ENCODE measurements at regions not wholly inside any gene's neighbourhood (a gene's known extent, or its start where the extent isn't known, plus 50 kb on each side); places are given as distances from the start of the nearest gene placed in this dataset.

DNA sequence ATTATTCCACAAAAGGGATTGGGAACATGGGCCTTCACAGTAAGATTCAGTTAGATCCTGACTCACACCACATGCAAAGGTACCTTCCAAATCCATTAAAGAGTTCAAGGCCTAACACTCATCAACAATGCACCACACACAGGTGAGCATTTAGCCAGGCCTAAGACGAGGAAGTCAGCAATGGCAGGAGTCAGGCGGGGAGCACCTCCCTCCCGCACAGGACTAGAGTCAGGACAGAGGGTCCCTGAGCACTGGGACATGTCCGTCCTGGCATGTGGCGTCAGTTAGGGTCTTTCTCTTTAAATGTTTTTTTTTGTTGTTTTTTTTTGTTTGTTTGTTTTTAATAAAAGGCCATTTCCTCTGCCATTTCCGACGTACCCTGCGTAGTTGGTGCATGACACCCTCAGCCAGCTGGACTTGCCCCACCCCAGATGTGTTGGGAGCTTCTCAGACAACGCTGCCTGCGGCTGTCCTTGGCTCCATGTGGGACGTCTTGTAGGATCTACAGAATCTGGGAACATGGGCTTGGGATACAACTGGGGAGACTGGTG is 1458.6 kb downstream of the BRD1 start:
- H3K27ac ChIP-seq (ENCODE audit: low read depth, low read length) = no peak overlapping the region
- no peaks in the 10 kb centered on the region for H3K4me1 Mint-ChIP-seq
- ChIA-PET CTCF (no interaction called here), POLR2A (no interaction called here)
- no peak overlapping the region for H3K27ac Mint-ChIP-seq
- H3K4me1 ChIP-seq (ENCODE audit: insufficient read depth, low read length) = no peaks in the 10 kb centered on the region
- no peak for DNase-seq
- no peaks in the 10 kb centered on the region for H3K36me3 ChIP-seq (ENCODE audit: insufficient read depth, low read length)
- no peaks in the 10 kb centered on the region for H3K36me3 Mint-ChIP-seq
- no peaks in the 10 kb centered on the region for H3K27me3 ChIP-seq (ENCODE audit: insufficient read depth, low read length, poor library complexity, severe bottlenecking)
- H3K27me3 Mint-ChIP-seq = peaks cover 7 to 10% of the 10 kb centered on the region in 2 donors
- H3K4me3 Mint-ChIP-seq = no peak overlapping the region
- no peaks in the 10 kb centered on the region for H3K9me3 Mint-ChIP-seq
- no peak overlapping the region for H3K4me3 ChIP-seq (ENCODE audit: low read length)
- H3K9me3 ChIP-seq (ENCODE audit: low read length) = no peaks in the 10 kb centered on the region

DNA sequence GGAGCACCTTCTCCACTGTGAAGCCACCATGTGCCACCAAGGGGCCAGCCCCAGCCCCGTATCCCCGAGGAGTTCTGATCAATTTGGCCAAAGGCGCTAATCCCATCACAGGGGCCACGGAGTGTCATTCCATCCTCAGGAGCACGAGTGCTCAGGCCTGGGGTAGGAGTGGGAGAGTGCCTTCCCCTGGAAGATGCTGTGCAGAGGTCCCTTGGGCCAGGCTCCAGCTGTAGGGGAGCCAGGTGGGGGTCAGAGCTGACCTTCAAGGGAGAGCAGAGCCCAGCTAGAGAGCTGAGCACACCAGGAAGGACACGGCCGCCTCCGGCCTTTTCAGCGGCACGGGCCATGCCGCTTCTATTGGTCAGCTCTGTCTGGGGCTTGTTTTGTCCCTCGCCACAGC is 1459.9 kb downstream of the BRD1 start:
- Mint-ChIP-seq H3K9me3 (no peaks in the 10 kb centered on the region), H3K27ac (no peak overlapping the region), H3K4me1 (no peaks in the 10 kb centered on the region), H3K4me3 (no peak overlapping the region), H3K36me3 (no peaks in the 10 kb centered on the region), H3K27me3 (peaks cover 5 to 10% of the 10 kb centered on the region in 2 donors)
- DNase-seq = no peak
- CTCF ChIA-PET = no interaction called here
- Histone ChIP-seq H3K27ac (ENCODE audit: low read depth, low read length) (no peak overlapping the region), H3K27me3 (ENCODE audit: insufficient read depth, low read length, poor library complexity, severe bottlenecking) (no peaks in the 10 kb centered on the region), H3K4me1 (ENCODE audit: insufficient read depth, low read length) (no peaks in the 10 kb centered on the region), H3K9me3 (ENCODE audit: low read length) (no peaks in the 10 kb centered on the region), H3K4me3 (ENCODE audit: low read length) (no peak overlapping the region), H3K36me3 (ENCODE audit: insufficient read depth, low read length) (no peaks in the 10 kb centered on the region)
- POLR2A ChIA-PET = no interaction called here

GRCh38 chr22:48366591-48366990 is 1461.1 kb downstream of the BRD1 start:
- Mint-ChIP-seq H3K4me1 (no peaks in the 10 kb centered on the region), H3K27ac (no peak overlapping the region), H3K9me3 (no peaks in the 10 kb centered on the region), H3K4me3 (no peak overlapping the region), H3K36me3 (no peaks in the 10 kb centered on the region), H3K27me3 (peaks cover 5 to 7% of the 10 kb centered on the region in 2 donors)
- no peaks in the 10 kb centered on the region for H3K27me3 ChIP-seq (ENCODE audit: insufficient read depth, low read length, poor library complexity, severe bottlenecking)
- CTCF ChIA-PET = no interaction called here
- no peaks in the 10 kb centered on the region for H3K36me3 ChIP-seq (ENCODE audit: insufficient read depth, low read length)
- no peak for DNase-seq
- H3K4me1 ChIP-seq (ENCODE audit: insufficient read depth, low read length) = no peaks in the 10 kb centered on the region
- H3K27ac ChIP-seq (ENCODE audit: low read depth, low read length) = no peak overlapping the region
- POLR2A ChIA-PET = no interaction called here
- no peak overlapping the region for H3K4me3 ChIP-seq (ENCODE audit: low read length)
- no peaks in the 10 kb centered on the region for H3K9me3 ChIP-seq (ENCODE audit: low read length)

DNA sequence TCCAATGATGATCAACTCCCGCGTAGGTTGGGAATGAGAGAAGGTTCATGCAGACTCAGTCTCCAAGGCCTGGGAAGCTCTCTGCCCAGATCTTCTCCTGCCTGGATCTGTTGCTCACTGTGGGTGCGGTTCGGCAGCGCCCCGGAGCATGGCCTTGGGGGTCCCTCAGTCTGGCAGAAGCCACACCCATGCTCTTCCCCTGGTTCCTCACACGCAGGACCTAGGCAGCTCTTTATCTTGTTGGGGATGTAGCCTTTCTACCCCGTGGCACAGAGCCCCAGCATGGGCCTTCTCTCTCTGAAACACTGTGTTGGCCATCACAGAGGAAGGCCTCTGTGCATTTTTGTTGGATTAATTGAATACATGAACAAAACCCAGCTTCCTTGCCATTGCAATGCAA is 1461.6 kb downstream of the BRD1 start:
- no peak overlapping the region for H3K4me3 Mint-ChIP-seq
- Histone ChIP-seq H3K9me3 (ENCODE audit: low read length) (no peaks in the 10 kb centered on the region), H3K27me3 (ENCODE audit: insufficient read depth, low read length, poor library complexity, severe bottlenecking) (no peaks in the 10 kb centered on the region), H3K4me1 (ENCODE audit: insufficient read depth, low read length) (no peaks in the 10 kb centered on the region), H3K27ac (ENCODE audit: low read depth, low read length) (no peak overlapping the region), H3K4me3 (ENCODE audit: low read length) (no peak overlapping the region), H3K36me3 (ENCODE audit: insufficient read depth, low read length) (no peaks in the 10 kb centered on the region)
- no peak overlapping the region for H3K27ac Mint-ChIP-seq
- DNase-seq = no peak
- H3K9me3 Mint-ChIP-seq = no peaks in the 10 kb centered on the region
- no peaks in the 10 kb centered on the region for H3K4me1 Mint-ChIP-seq
- ChIA-PET POLR2A (no interaction called here), CTCF (no interaction called here)
- peaks cover 5% of the 10 kb centered on the region in 2 donors for H3K27me3 Mint-ChIP-seq
- H3K36me3 Mint-ChIP-seq = no peaks in the 10 kb centered on the region

DNA sequence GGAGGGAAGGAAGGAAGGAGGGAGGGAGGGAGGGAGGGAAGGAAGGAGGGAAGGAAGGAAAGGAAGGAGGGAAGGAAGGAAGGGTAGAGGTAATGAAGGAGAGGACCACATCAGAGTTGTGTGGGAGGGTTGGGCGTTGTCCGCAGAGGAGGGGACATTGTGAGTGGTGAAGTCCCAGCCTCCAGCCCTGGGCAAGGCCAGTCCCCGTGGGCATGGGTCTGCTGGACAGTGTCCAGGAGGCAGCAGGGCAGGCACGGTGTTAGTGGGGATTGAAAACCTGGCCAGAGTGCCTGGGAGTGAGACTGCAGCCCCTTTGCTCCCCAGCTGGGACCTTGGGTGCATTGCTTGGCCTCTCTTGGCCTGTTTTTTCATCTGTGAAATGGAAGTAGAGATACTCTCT is 1462.3 kb downstream of the BRD1 start:
- H3K36me3 Mint-ChIP-seq = no peaks in the 10 kb centered on the region
- CTCF ChIA-PET = no interaction called here
- no peak overlapping the region for H3K4me3 Mint-ChIP-seq
- no peak for DNase-seq
- H3K4me1 Mint-ChIP-seq = no peaks in the 10 kb centered on the region
- H3K9me3 Mint-ChIP-seq = no peaks in the 10 kb centered on the region
- Histone ChIP-seq H3K9me3 (ENCODE audit: low read length) (no peaks in the 10 kb centered on the region), H3K4me1 (ENCODE audit: insufficient read depth, low read length) (no peaks in the 10 kb centered on the region), H3K27me3 (ENCODE audit: insufficient read depth, low read length, poor library complexity, severe bottlenecking) (no peaks in the 10 kb centered on the region), H3K27ac (ENCODE audit: low read depth, low read length) (no peak overlapping the region), H3K36me3 (ENCODE audit: insufficient read depth, low read length) (no peaks in the 10 kb centered on the region), H3K4me3 (ENCODE audit: low read length) (no peak overlapping the region)
- H3K27ac Mint-ChIP-seq = no peak overlapping the region
- peaks cover 4 to 5% of the 10 kb centered on the region in 2 donors for H3K27me3 Mint-ChIP-seq
- POLR2A ChIA-PET = no interaction called here

DNA sequence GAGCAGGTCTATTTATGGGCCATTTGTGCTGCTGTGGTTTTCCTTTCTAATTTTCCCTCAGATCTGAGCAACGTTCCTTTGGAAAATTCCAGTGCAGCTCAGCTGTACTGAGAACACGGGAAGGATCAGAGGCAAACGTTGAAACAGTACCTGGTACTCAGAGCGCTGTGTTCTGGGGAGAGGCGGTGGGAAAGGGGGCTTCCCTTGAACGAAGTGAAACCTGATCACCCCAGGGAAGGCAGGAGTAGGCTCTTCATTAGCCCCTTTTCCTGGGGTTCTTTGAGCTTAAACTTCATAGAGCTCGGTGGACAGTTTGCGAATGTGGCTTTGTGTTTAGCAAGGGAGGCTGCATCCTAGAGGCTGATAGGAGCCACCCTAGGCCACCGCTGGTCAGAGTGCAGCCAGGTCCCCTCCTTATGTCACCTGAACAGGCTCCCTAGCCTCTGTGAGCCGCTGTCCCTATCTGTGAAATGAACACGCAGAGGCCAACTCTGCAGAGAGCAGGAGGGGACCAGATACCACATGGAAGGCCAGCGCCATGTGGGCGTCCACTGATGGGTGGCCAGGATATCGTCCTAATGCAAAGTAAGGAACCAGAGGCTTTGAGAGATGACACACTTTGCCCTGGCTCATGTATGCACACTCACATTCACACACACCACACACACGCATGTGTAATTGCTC is 1464.8 kb downstream of the BRD1 start:
- no peak for DNase-seq
- CTCF ChIA-PET = no interaction called here
- H3K9me3 Mint-ChIP-seq = no peaks in the 10 kb centered on the region
- Histone ChIP-seq H3K27me3 (ENCODE audit: insufficient read depth, low read length, poor library complexity, severe bottlenecking) (no peaks in the 10 kb centered on the region), H3K4me3 (ENCODE audit: low read length) (no peak overlapping the region), H3K36me3 (ENCODE audit: insufficient read depth, low read length) (no peaks in the 10 kb centered on the region), H3K9me3 (ENCODE audit: low read length) (no peaks in the 10 kb centered on the region), H3K4me1 (ENCODE audit: insufficient read depth, low read length) (no peaks in the 10 kb centered on the region), H3K27ac (ENCODE audit: low read depth, low read length) (no peak overlapping the region)
- POLR2A ChIA-PET = no interaction called here
- no peak overlapping the region for H3K4me3 Mint-ChIP-seq
- H3K36me3 Mint-ChIP-seq = no peaks in the 10 kb centered on the region
- peaks cover 0 to 4% of the 10 kb centered on the region in 2 donors for H3K27me3 Mint-ChIP-seq
- no peak overlapping the region for H3K27ac Mint-ChIP-seq
- H3K4me1 Mint-ChIP-seq = no peaks in the 10 kb centered on the region

- no peak for DNase-seq
- Mint-ChIP-seq H3K9me3 (no peaks in the 10 kb centered on the region), H3K27ac (no peak overlapping the region), H3K4me3 (no peak overlapping the region), H3K36me3 (no peaks in the 10 kb centered on the region), H3K4me1 (no peaks in the 10 kb centered on the region), H3K27me3 (peaks cover 6 to 7% of the 10 kb centered on the region in 2 donors)
- Histone ChIP-seq H3K9me3 (ENCODE audit: low read length) (no peaks in the 10 kb centered on the region), H3K4me3 (ENCODE audit: low read length) (no peak overlapping the region), H3K27ac (ENCODE audit: low read depth, low read length) (no peak overlapping the region), H3K4me1 (ENCODE audit: insufficient read depth, low read length) (no peaks in the 10 kb centered on the region), H3K27me3 (ENCODE audit: insufficient read depth, low read length, poor library complexity, severe bottlenecking) (no peaks in the 10 kb centered on the region), H3K36me3 (ENCODE audit: insufficient read depth, low read length) (no peaks in the 10 kb centered on the region)
- CTCF ChIA-PET = no interaction called here
- POLR2A ChIA-PET = no interaction called here
Measured at GRCh38 chr22:48361099-48361639, 1466.5 kb downstream of the BRD1 start.

DNA sequence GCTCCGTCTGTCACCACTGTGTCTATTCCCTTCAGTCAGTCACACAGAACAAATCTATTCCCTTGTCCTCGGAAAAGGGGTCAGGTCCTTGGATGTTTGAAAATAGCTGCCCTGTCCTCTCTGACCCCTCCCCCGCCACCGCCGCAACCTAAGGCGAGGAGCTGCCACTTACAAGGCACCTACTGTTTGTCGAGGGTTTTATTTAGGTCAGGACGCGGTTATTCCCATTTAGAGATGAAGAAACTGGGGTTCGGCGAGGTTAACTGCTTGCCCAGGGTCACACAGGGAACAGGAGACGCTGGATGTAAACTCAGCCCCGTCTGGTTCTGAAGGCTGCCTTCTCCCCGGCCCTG is 1468.1 kb downstream of the BRD1 start:
- CTCF ChIA-PET = no interaction called here

More for the DNA sequence above, 1468.1 kb downstream of the BRD1 start:
- DNase-seq = no peak
- Mint-ChIP-seq H3K27ac (no peak overlapping the region), H3K9me3 (no peaks in the 10 kb centered on the region), H3K36me3 (no peaks in the 10 kb centered on the region), H3K4me1 (no peaks in the 10 kb centered on the region), H3K27me3 (peaks cover 6 to 8% of the 10 kb centered on the region in 2 donors), H3K4me3 (no peak overlapping the region)
- no peak overlapping the region for H3K4me3 ChIP-seq (ENCODE audit: low read length)
- POLR2A ChIA-PET = no interaction called here
- no peaks in the 10 kb centered on the region for H3K4me1 ChIP-seq (ENCODE audit: insufficient read depth, low read length)
- no peak overlapping the region for H3K27ac ChIP-seq (ENCODE audit: low read depth, low read length)
- H3K9me3 ChIP-seq (ENCODE audit: low read length) = no peaks in the 10 kb centered on the region
- no peaks in the 10 kb centered on the region for H3K27me3 ChIP-seq (ENCODE audit: insufficient read depth, low read length, poor library complexity, severe bottlenecking)
- no peaks in the 10 kb centered on the region for H3K36me3 ChIP-seq (ENCODE audit: insufficient read depth, low read length)

Data from CD8-positive, alpha-beta memory T cell (primary cell).